Mesendoderm (in vitro differentiated cells): ENCODE measurements at regions not wholly inside any gene's neighbourhood (a gene's known extent, or its start where the extent isn't known, plus 50 kb on each side); places are given as distances from the start of the nearest gene placed in this dataset.

Experiments used
- DNase-seq: peaks from one replicate; pipeline ENCODE4 v3.0.0; 2013
- H2AK5ac ChIP-seq: 2 replicates; pipeline ENCODE4 v1.6.1; 2013; ENCODE audit warnings: low read length, inconsistent platforms
- H2BK120ac ChIP-seq: 2 replicates; pipeline ENCODE4 v1.6.1; 2013; ENCODE audit warnings: low read depth, mild to moderate bottlenecking, low read length, moderate library complexity, mixed read lengths
- H2BK15ac ChIP-seq: replicated peaks from 2 replicates; pipeline ENCODE4 v1.6.1; 2013; ENCODE audit warnings: low read depth, mild to moderate bottlenecking, moderate library complexity
- H2BK5ac ChIP-seq: 2 replicates; pipeline ENCODE4 v1.6.1; 2013; ENCODE audit warnings: low read length, inconsistent platforms
- H3K18ac ChIP-seq: 2 replicates; pipeline ENCODE4 v1.6.1; 2013; ENCODE audit warnings: mild to moderate bottlenecking, low read length, mixed read lengths
- H3K23ac ChIP-seq: one replicate; pipeline ENCODE4 v1.6.1; 2013; ENCODE audit warnings: low read length
- H3K27ac ChIP-seq: 2 replicates; pipeline ENCODE4 v1.5.1; 2013; ENCODE audit warnings: low read depth, mild to moderate bottlenecking, inconsistent platforms, low read length, moderate library complexity
- H3K27me3 ChIP-seq: 2 replicates; pipeline ENCODE4 v1.6.1; 2013; ENCODE audit warnings: low read length, control low read depth, mild to moderate bottlenecking, inconsistent platforms; ENCODE audit not compliant: insufficient read depth, poor library complexity
- H3K36me3 ChIP-seq: 2 replicates; pipeline ENCODE4 v1.6.1; 2013; ENCODE audit warnings: low read length, inconsistent platforms; ENCODE audit not compliant: control insufficient read depth, insufficient read depth
- H3K4ac ChIP-seq: one replicate; pipeline ENCODE4 v1.6.1; 2013; ENCODE audit warnings: low read depth, mild to moderate bottlenecking, low read length, moderate library complexity
- H3K4me1 ChIP-seq: 2 replicates; pipeline ENCODE4 v1.6.1; 2013; ENCODE audit warnings: low read depth, low read length, inconsistent platforms; ENCODE audit not compliant: control insufficient read depth
- H3K4me2 ChIP-seq: 2 replicates; pipeline ENCODE4 v1.6.1; 2013; ENCODE audit warnings: low read length
- H3K4me3 ChIP-seq: 2 replicates; pipeline ENCODE4 v1.5.1; 2013; ENCODE audit warnings: mild to moderate bottlenecking, low read length
- H3K56ac ChIP-seq: one replicate; pipeline ENCODE4 v1.6.1; 2013; ENCODE audit warnings: low read length
- H3K79me1 ChIP-seq: 2 replicates; pipeline ENCODE4 v1.6.1; 2013; ENCODE audit warnings: low read length, inconsistent platforms
- H3K79me2 ChIP-seq: 2 replicates; pipeline ENCODE4 v1.6.1; 2013; ENCODE audit warnings: mild to moderate bottlenecking, low read length; ENCODE audit not compliant: control insufficient read depth, insufficient read depth
- H3K9ac ChIP-seq: 2 replicates; pipeline ENCODE4 v1.6.1; 2013; ENCODE audit warnings: low read length, inconsistent platforms
- H4K5ac ChIP-seq: one replicate; pipeline ENCODE4 v1.6.1; 2013; ENCODE audit warnings: low read length
- H4K8ac ChIP-seq: one replicate; pipeline ENCODE4 v1.6.1; 2013; ENCODE audit warnings: low read depth, mild to moderate bottlenecking, control low read depth, low read length, moderate library complexity
- WGBS: extraction: QIAGEN DNeasy Blood & Tissue Kit; methylation state at CpG from one replicate; pipeline ENCODE4 v1.1.7; 2013; ENCODE audit warnings: low lambda C conversion rate, missing lambda C conversion rate; ENCODE audit not compliant: insufficient coverage; ENCODE audit errors: extremely low coverage; 5-methylcytosine and 5-hydroxymethylcytosine counted together

DNA sequence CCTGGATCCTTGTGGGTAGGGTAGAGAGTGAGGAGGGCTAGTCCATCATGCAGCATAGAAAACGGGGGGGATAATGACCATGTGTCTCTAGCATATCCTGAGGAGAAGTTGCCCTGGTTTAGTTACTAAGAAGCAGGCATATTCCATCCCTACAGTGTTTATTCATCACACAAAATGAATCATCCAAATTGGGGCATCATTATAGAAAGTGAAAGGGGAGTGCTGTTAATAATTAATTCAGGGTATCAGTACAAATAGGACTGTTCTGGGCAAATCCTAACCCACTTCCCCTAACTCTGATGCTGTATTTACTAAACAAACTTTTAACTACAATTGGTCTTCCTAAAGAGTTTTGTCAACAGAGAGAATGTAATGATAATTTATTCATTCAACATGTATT lies 281.1 kb upstream of the ARX start:
- H3K4ac ChIP-seq = no peak overlapping the region
- no peak overlapping the region for H3K27ac ChIP-seq
- no peak overlapping the region for H4K5ac ChIP-seq
- no peak overlapping the region for H3K9ac ChIP-seq
- H3K23ac ChIP-seq = no peak overlapping the region
- no peak overlapping the region for H2BK120ac ChIP-seq
- no peak overlapping the region for H2BK5ac ChIP-seq
- H3K4me3 ChIP-seq = no peak overlapping the region
- no peaks in the 10 kb centered on the region for H3K27me3 ChIP-seq
- WGBS = no CpG with 5 or more reads among the region's 1 CpG
- no peak overlapping the region for H2AK5ac ChIP-seq
- H3K79me1 ChIP-seq = no peaks in the 10 kb centered on the region
- H3K36me3 ChIP-seq = no peaks in the 10 kb centered on the region
- H2BK15ac ChIP-seq = no peak overlapping the region
- H3K18ac ChIP-seq = no peak overlapping the region
- DNase-seq = no peak
- no peak overlapping the region for H3K56ac ChIP-seq
- H4K8ac ChIP-seq = no peak overlapping the region
- no peaks in the 10 kb centered on the region for H3K79me2 ChIP-seq
- no peak overlapping the region for H3K4me2 ChIP-seq
- no peaks in the 10 kb centered on the region for H3K4me1 ChIP-seq

DNA sequence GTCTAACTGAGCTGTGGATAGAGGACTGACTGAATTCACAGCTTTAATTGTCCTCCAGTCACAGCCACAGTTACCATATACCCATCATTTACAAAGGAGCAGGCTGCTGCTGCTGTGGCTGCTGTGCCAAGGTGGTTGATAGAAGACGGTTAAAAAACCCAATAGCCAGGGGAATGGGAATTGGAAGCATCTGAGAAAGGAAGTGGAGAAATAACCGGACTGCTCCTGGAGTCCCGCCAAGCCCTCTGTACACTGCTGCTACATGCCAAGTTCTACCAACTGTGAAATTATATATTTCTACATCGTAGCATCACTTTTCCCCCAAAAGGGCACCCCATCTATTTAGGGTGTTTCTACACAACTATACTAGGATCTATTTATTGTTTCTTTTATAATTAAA lies 279.7 kb upstream of the ARX start:
- Histone ChIP-seq H3K79me1 (no peaks in the 10 kb centered on the region), H2BK120ac (no peak overlapping the region), H3K27me3 (no peaks in the 10 kb centered on the region), H4K8ac (no peak overlapping the region), H3K27ac (no peak overlapping the region), H3K4me3 (no peak overlapping the region), H3K4me1 (no peaks in the 10 kb centered on the region), H3K56ac (no peak overlapping the region), H3K18ac (no peak overlapping the region), H3K79me2 (no peaks in the 10 kb centered on the region), H3K4me2 (no peak overlapping the region), H2AK5ac (no peak overlapping the region), H2BK5ac (no peak overlapping the region), H2BK15ac (no peak overlapping the region), H3K9ac (no peak overlapping the region), H3K4ac (no peak overlapping the region), H4K5ac (no peak overlapping the region), H3K23ac (no peak overlapping the region), H3K36me3 (no peaks in the 10 kb centered on the region)
- no peak for DNase-seq
- no CpG with 5 or more reads among the region's 4 CpGs for WGBS

DNA sequence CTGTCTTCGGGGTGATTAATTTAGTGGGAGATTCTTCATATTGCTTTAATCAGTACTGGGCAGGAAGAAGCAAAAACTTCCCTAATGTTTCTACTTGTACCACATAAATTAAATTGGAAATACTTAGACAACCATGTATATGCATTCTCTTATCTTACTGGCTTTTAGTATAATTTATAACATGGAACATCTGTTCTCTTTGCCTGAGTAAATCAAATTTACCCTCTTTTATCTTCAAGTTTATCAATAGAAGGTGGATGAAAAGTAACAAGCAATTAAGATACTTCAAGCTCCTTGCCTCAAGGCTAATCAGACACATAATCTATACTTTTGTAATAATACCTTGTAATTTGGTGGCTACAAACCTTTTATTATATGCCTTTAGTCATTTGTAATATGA lies 274.4 kb upstream of the ARX start:
- no peak overlapping the region for H3K4me3 ChIP-seq
- no peak overlapping the region for H3K9ac ChIP-seq
- H3K36me3 ChIP-seq = no peaks in the 10 kb centered on the region
- no peak overlapping the region for H4K5ac ChIP-seq
- no CpG with 5 or more reads among the region's 1 CpG for WGBS
- H3K79me1 ChIP-seq = no peaks in the 10 kb centered on the region
- H2BK120ac ChIP-seq = no peak overlapping the region
- H3K4me2 ChIP-seq = no peak overlapping the region
- no peak overlapping the region for H3K27ac ChIP-seq
- H3K27me3 ChIP-seq = no peaks in the 10 kb centered on the region
- no peak overlapping the region for H3K4ac ChIP-seq
- H3K23ac ChIP-seq = no peak overlapping the region
- H3K79me2 ChIP-seq = no peaks in the 10 kb centered on the region
- H2AK5ac ChIP-seq = no peak overlapping the region
- no peak overlapping the region for H2BK5ac ChIP-seq
- no peak overlapping the region for H3K18ac ChIP-seq
- DNase-seq = no peak
- H2BK15ac ChIP-seq = no peak overlapping the region
- no peak overlapping the region for H3K56ac ChIP-seq
- H3K4me1 ChIP-seq = no peaks in the 10 kb centered on the region
- H4K8ac ChIP-seq = no peak overlapping the region

DNA sequence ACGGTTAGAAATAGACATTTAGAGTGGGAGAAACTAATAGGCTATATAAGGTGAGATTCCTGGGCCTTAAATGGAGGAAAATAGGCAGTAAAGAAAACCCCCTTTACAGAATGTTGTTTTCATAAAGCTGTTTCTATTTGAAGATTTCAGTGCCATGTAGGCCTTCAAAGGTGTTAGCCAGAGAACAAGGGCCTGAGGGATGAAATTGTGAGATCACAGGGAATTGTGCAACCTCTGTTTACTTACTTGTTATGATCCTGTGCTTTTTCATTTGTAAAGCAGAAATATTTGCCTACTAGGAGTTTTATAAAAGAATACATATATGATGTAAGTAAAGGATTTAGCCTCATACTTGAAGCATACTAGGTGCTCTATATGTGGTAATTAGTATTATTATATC lies 272.9 kb upstream of the ARX start:
- Histone ChIP-seq H3K36me3 (no peaks in the 10 kb centered on the region), H4K5ac (no peak overlapping the region), H3K4me2 (no peak overlapping the region), H3K4me1 (no peaks in the 10 kb centered on the region), H2BK15ac (no peak overlapping the region), H3K18ac (no peak overlapping the region), H2BK120ac (no peak overlapping the region), H2BK5ac (no peak overlapping the region), H4K8ac (no peak overlapping the region), H3K9ac (no peak overlapping the region), H3K79me1 (no peaks in the 10 kb centered on the region), H3K4ac (no peak overlapping the region), H3K23ac (no peak overlapping the region), H2AK5ac (no peak overlapping the region), H3K79me2 (no peaks in the 10 kb centered on the region), H3K27me3 (no peaks in the 10 kb centered on the region), H3K56ac (no peak overlapping the region), H3K4me3 (no peak overlapping the region), H3K27ac (no peak overlapping the region)
- DNase-seq = no peak
- no CpG with 5 or more reads among the region's 1 CpG for WGBS

DNA sequence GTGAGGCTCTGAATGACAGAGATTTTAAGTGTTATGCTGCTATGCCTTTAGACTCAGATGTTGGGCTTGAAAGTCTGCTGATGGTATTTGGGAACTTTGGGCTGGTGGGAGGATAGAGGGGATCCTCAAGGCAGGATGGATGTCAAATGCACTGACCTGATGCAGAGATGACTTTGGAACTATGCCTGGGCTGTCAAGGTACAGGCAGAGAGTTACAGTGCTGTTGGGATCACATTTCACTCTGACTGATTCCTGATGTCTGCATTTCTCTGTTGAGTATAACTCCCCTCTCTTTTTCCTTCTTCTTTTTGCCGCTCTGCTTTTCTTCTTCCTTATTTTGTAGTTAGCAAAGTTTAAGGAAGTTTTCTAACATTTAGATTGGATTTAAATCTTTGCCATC lies 271.8 kb upstream of the ARX start:
- Histone ChIP-seq H3K4ac (no peak overlapping the region), H4K5ac (no peak overlapping the region), H2AK5ac (no peak overlapping the region), H3K4me3 (no peak overlapping the region), H3K9ac (no peak overlapping the region), H3K23ac (no peak overlapping the region), H2BK120ac (no peak overlapping the region), H3K79me2 (no peaks in the 10 kb centered on the region), H2BK5ac (no peak overlapping the region), H3K56ac (no peak overlapping the region), H3K36me3 (no peaks in the 10 kb centered on the region), H3K27ac (no peak overlapping the region), H3K4me1 (no peaks in the 10 kb centered on the region), H3K4me2 (no peak overlapping the region), H2BK15ac (no peak overlapping the region), H3K27me3 (no peaks in the 10 kb centered on the region), H3K18ac (no peak overlapping the region), H4K8ac (no peak overlapping the region), H3K79me1 (no peaks in the 10 kb centered on the region)
- DNase-seq = no peak
- no CpG with 5 or more reads among the region's 1 CpG for WGBS

DNA sequence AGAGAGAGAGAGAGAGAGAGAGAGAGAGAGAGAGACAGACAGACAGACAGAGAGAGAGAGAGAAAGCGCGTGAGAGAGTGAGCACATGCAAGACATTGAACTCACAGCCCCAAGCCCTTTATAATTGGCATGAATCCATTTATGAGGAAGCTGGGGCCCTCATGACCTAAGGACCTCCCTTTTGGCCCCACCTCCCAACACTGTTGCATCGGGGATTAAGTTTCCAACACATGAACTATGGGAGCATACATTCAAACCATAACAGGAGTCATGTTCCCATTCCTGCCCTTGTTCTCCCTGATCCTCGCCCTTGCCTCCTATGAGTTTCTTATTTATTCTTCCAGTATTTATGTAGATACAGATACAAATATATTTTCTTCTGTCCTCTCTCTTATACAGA lies 269.8 kb upstream of the ARX start:
- WGBS = no CpG with 5 or more reads among the region's 4 CpGs
- no peak overlapping the region for H2BK120ac ChIP-seq

More for the DNA sequence above, 269.8 kb upstream of the ARX start:
- no peak overlapping the region for H3K4me2 ChIP-seq
- no peak overlapping the region for H2BK15ac ChIP-seq
- no peak overlapping the region for H4K5ac ChIP-seq
- no peaks in the 10 kb centered on the region for H3K36me3 ChIP-seq
- no peak overlapping the region for H2BK5ac ChIP-seq
- no peak overlapping the region for H3K4ac ChIP-seq
- H3K9ac ChIP-seq = no peak overlapping the region
- no peak overlapping the region for H2AK5ac ChIP-seq
- no peak overlapping the region for H3K56ac ChIP-seq
- H3K79me1 ChIP-seq = no peaks in the 10 kb centered on the region
- H3K18ac ChIP-seq = no peak overlapping the region
- no peak overlapping the region for H3K4me3 ChIP-seq
- H3K27me3 ChIP-seq = no peaks in the 10 kb centered on the region
- no peak overlapping the region for H3K27ac ChIP-seq
- no peaks in the 10 kb centered on the region for H3K4me1 ChIP-seq
- no peaks in the 10 kb centered on the region for H3K79me2 ChIP-seq
- no peak overlapping the region for H4K8ac ChIP-seq
- DNase-seq = no peak
- no peak overlapping the region for H3K23ac ChIP-seq
